Coronary artery (tissue), 2 donors: ENCODE measurements at regions not wholly inside any gene's neighbourhood (a gene's known extent, or its start where the extent isn't known, plus 50 kb on each side); places are given as distances from the start of the nearest gene placed in this dataset.

Source experiments
- DNase-seq: peaks from one replicate; pipeline ENCODE4 v3.0.0-alpha.2; 2017; ENCODE audit warnings: low spot score
- H3K27ac ChIP-seq, 2 donors: fragments of 200-600 bp; sonication (generic); one replicate each; pipeline ENCODE4 v1.5.1; 2016 to 2019
- H3K4me3 ChIP-seq: fragments of 200-600 bp; sonication (generic); 2 replicates; pipeline ENCODE4 v1.5.1; 2016; ENCODE audit warnings: mild to moderate bottlenecking, moderate library complexity
- TF ChIP-seq, protein P1 (sequence below): fragments of 200-600 bp; sonication (generic); IDR thresholded peaks from one replicate; pipeline ENCODE4 v1.5.1; 2019; ENCODE audit warnings: antibody characterized with exemption

DNA sequence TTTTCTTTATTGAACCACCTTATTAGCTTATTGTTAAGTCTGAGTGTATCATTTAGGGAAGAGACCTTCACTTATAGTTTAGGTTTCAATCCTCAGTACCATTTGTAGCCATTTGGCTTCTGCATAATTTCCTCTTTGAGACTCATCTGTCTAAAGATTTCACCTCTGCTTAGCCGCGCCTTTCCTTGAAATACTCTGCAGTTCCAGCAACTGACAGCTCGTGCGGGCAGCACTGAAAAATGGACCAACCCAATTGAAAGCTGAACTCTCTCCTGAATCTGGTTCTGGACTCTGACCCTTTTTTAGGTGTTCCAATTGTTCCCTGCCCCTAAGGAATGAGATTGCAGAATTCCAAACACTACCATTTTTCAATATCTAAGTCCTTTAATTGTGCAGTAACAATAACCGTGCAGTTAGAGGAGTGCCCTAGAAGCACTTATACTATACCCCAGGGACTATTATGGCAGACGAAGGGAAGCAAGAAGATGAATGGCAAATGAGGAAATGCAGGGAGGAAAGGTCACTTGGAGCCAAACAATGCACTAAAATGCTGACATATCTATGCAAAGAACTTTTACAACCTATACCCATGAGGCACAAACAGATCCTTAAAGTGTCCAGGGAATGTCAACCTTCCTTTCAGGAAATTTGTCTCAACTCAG is 50.1 kb upstream of the PDE4D start:
- no peak overlapping the region for H3K27ac ChIP-seq
- DNase-seq = no peak
- TF ChIP-seq, protein P1, sequence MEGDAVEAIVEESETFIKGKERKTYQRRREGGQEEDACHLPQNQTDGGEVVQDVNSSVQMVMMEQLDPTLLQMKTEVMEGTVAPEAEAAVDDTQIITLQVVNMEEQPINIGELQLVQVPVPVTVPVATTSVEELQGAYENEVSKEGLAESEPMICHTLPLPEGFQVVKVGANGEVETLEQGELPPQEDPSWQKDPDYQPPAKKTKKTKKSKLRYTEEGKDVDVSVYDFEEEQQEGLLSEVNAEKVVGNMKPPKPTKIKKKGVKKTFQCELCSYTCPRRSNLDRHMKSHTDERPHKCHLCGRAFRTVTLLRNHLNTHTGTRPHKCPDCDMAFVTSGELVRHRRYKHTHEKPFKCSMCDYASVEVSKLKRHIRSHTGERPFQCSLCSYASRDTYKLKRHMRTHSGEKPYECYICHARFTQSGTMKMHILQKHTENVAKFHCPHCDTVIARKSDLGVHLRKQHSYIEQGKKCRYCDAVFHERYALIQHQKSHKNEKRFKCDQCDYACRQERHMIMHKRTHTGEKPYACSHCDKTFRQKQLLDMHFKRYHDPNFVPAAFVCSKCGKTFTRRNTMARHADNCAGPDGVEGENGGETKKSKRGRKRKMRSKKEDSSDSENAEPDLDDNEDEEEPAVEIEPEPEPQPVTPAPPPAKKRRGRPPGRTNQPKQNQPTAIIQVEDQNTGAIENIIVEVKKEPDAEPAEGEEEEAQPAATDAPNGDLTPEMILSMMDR = no peak
- H3K4me3 ChIP-seq = no peak overlapping the region
